ENCODE measurements at regions not wholly inside any gene's neighbourhood (a gene's known extent, or its start where the extent isn't known, plus 50 kb on each side); places are given as distances from the start of the nearest gene placed in this dataset.
"Not testable (repeated sequence)": the region's sequence is repeated elsewhere in the genome, so short reads cannot be mapped to it uniquely, and the experiment has no call there.

- peak overlapping the region in 4 of 21 experiments; percentile 17 to 41 (median 26) for H3K27ac ChIP-seq
- no peak overlapping the region for H3K4me3 ChIP-seq
Measured at GRCh38 chr20:57996936-57997890, 231.2 kb downstream of the ANKRD60 start.

DNA sequence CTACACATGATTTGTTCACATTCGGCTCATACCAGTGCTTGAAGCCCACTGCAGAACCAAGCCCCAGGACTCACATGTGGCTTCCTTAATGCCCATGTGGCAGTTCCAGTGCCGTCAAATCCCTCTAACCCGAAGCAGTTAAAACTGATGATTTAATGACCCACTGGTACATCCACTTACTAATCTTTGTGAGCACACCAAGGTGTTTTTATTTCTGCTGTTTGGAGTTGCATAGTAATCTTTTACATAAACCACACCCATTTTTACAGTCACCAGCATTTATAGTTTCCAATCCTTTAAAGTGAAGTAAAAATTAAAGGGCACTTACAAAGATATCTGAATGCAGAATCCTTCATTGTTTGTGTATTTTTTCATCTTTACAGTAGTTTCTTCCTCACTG, 232.0 kb downstream of the ANKRD60 start:
- peak overlapping the region in 7 of 21 experiments; percentile 8 to 58 (median 17) for H3K27ac ChIP-seq
- H3K4me3 ChIP-seq, result no peak overlapping the region

GRCh38 chr20:57995381-57995977, 233.0 kb downstream of the ANKRD60 start:
- Histone ChIP-seq H3K27ac (peak overlapping the region in 5 of 21 experiments; percentile 14 to 58 (median 17)), H3K4me3 (no peak overlapping the region)

- H3K27ac ChIP-seq, result peak overlapping the region in 4 of 21 experiments; percentile 5 to 42 (median 30)
- H3K4me3 ChIP-seq, result no peak overlapping the region
Measured at GRCh38 chr20:57993716-57994431, 234.6 kb downstream of the ANKRD60 start.

GRCh38 chr20:57991211-57991881, 237.1 kb downstream of the ANKRD60 start:
- Histone ChIP-seq H3K4me3 (no peak overlapping the region), H3K27ac (peak overlapping the region in 20 of 21 experiments; percentile 5 to 86 (median 66))

DNA sequence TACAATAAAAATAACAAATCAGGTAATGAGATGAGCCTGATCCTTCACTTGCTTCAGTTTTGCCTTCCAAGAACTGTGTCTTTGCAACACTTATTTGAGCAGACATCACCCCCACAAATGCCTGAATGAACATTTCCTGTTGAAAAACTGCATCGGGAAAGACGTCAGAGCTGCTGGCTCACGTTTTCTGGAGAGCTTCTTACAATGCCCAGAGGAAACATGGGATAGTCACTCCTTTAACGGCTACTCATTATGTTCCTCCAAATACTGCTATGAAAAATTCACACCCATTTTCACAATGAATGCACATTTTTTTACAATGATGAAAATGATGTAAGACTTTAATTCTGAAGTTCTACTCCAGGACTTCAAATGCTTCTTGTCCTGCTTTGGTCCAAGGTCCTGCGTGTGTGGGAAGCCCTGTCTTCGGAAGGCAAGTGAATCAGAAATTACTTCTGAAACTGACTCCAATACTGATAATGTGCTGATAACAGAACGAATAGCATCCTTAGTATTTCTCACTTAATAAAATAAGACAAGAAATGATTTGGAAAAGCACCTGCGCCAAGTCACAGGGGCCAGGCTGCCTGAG, 238.0 kb downstream of the ANKRD60 start:
- peak overlapping the region in 17 of 21 experiments; percentile 5 to 86 (median 68) for H3K27ac ChIP-seq
- H3K4me3 ChIP-seq, result no peak overlapping the region

- H3K27ac ChIP-seq, result no peak overlapping the region
- H3K4me3 ChIP-seq, result no peak overlapping the region
Measured at GRCh38 chr20:57988828-57989227, 239.6 kb downstream of the ANKRD60 start.

DNA sequence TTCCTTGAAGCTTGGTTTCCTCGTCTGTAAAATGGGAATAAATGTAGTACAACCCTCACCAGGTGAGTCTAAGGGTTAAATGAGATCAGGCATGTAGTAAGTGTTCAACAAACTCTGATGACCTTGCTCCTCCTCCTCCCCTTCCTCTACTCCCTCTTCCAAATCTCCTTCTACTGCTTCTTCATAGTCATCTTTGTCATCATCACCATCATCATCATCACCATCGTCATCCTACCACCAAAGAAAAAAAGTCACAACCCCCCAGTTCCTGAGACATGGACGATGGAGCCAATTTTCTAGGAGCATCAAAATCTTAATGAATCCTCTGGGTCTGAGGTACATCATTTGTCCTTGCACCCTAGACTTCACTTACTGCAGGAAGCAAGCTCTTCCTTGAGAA, 240.0 kb downstream of the ANKRD60 start:
- H3K4me3 ChIP-seq, result no peak overlapping the region
- no peak overlapping the region for H3K27ac ChIP-seq

- Histone ChIP-seq H3K4me3 (no peak overlapping the region), H3K27ac (no peak overlapping the region)
Measured at GRCh38 chr20:57987659-57988058, 240.8 kb downstream of the ANKRD60 start.

DNA sequence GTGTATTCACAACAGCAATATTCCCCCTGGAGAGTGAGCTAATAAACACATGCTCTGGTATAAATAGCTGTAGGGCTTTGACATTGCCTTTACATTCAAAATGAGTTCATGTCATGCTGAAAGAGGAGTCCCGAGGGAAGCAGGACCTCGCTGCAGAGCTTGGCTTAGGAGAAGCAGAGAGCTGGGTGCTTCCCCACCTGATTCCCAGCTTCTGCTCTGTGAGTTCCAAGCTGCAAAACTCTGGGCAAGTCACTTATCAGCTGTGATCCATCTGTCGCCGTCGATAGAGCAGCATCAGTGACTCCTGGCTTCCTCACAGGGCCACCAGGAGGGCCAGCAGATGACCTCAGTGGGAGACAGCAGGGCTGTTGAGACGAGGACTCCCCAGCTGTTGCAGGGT, 241.8 kb downstream of the ANKRD60 start:
- no peak overlapping the region for H3K27ac ChIP-seq
- no peak overlapping the region for H3K4me3 ChIP-seq

- Histone ChIP-seq H3K27ac (no peak overlapping the region), H3K4me3 (no peak overlapping the region)
Measured at GRCh38 chr20:57985278-57985677, 243.2 kb downstream of the ANKRD60 start.

- Histone ChIP-seq H3K27ac (no peak overlapping the region), H3K4me3 (no peak overlapping the region)
Measured at GRCh38 chr20:57983082-57983481, 245.4 kb downstream of the ANKRD60 start.

- Histone ChIP-seq H3K4me3 (no peak overlapping the region), H3K27ac (no peak overlapping the region)
Measured at GRCh38 chr20:57980506-57980905, 247.9 kb downstream of the ANKRD60 start.

GRCh38 chr20:57977569-57977968, 250.9 kb downstream of the ANKRD60 start:
- H3K4me3 ChIP-seq, result no peak overlapping the region
- peak overlapping the region in 6 of 21 experiments; percentile 2 to 67 (median 53) for H3K27ac ChIP-seq

GRCh38 chr20:57977141-57977540, 251.3 kb downstream of the ANKRD60 start:
- no peak overlapping the region for H3K4me3 ChIP-seq
- peak overlapping the region in 11 of 21 experiments; percentile 17 to 67 (median 40) for H3K27ac ChIP-seq

- Histone ChIP-seq H3K4me3 (no peak overlapping the region), H3K27ac (no peak overlapping the region)
Measured at GRCh38 chr20:57974863-57975262, 253.6 kb downstream of the ANKRD60 start.

- no peak overlapping the region for H3K27ac ChIP-seq
- H3K4me3 ChIP-seq, result no peak overlapping the region
Measured at GRCh38 chr20:57973886-57974285, 254.6 kb downstream of the ANKRD60 start.

DNA sequence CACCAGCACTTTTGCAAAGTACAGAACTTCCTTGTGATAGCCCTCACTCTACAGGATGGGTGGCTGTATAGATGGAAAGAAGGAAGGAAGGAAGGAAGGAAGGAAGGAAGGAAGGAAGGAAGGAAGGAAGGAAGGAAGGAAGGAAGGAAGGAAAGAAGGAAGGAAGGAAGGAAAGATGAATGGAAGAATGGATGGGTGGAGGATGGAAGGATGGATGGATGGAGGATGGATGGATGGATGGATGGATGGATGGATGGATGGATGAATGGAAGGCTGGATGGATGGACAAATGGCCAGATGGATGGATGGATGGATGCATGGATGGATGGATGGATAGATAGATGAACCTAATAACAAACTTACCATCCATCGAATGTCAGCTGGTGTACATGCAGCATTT, 256.9 kb downstream of the ANKRD60 start:
- H3K27ac ChIP-seq, H3K4me3 ChIP-seq: not testable (repeated sequence)

DNA sequence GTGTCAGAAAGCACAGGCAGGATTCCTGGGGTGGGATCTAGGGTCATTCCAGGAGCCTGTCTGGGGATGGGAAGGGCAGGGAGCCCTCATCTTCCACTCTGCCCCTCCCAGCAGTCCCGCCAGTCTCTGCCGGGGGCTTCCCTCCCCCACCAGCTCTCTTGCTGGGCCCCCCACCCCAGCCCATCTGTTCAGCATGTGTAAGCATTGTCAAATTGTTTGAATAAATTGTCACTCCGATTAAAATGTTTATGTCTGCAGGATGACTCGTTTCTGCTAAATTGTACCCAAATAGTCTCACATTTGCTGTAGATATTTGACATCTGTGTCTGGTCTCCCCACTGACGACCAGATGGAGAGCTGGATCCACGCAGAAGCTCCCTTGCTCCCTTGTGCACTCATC, 257.6 kb downstream of the ANKRD60 start:
- H3K27ac ChIP-seq, result peak overlapping the region in 5 of 21 experiments; percentile 16 to 67 (median 31)
- no peak overlapping the region for H3K4me3 ChIP-seq
